Activated T-helper 17 cell treated with anti-CD3 and anti-CD28 coated beads, Interleukin-2, amount 50 U/mL, for 72 hours (primary cell): ENCODE measurements at regions not wholly inside any gene's neighbourhood (a gene's known extent, or its start where the extent isn't known, plus 50 kb on each side); places are given as distances from the start of the nearest gene placed in this dataset.

Source experiments
- ATAC-seq: fragments of 150-1000 bp; cut with Tn5 transposase; replicated peaks from 2 replicates; pipeline ENCODE4 v1.10.0; 2021; ENCODE audit warnings: mild to moderate bottlenecking, moderate library complexity
- H3K27ac Mint-ChIP-seq: one replicate; pipeline ENCODE4 v1.8.0; 2022; ENCODE audit warnings: mixed read lengths
- H3K27me3 Mint-ChIP-seq: one replicate; pipeline ENCODE4 v1.8.0; 2022; ENCODE audit warnings: mixed read lengths
- H3K36me3 Mint-ChIP-seq: one replicate; pipeline ENCODE4 v1.8.0; 2022; ENCODE audit warnings: low read depth, mild to moderate bottlenecking, mixed read lengths
- H3K4me1 Mint-ChIP-seq: one replicate; pipeline ENCODE4 v1.8.0; 2022; ENCODE audit warnings: mixed read lengths
- H3K4me3 Mint-ChIP-seq: one replicate; pipeline ENCODE4 v1.8.0; 2022; ENCODE audit warnings: mild to moderate bottlenecking, mixed read lengths
- H3K9me3 Mint-ChIP-seq: one replicate; pipeline ENCODE4 v1.8.0; 2022; ENCODE audit warnings: mixed read lengths

DNA sequence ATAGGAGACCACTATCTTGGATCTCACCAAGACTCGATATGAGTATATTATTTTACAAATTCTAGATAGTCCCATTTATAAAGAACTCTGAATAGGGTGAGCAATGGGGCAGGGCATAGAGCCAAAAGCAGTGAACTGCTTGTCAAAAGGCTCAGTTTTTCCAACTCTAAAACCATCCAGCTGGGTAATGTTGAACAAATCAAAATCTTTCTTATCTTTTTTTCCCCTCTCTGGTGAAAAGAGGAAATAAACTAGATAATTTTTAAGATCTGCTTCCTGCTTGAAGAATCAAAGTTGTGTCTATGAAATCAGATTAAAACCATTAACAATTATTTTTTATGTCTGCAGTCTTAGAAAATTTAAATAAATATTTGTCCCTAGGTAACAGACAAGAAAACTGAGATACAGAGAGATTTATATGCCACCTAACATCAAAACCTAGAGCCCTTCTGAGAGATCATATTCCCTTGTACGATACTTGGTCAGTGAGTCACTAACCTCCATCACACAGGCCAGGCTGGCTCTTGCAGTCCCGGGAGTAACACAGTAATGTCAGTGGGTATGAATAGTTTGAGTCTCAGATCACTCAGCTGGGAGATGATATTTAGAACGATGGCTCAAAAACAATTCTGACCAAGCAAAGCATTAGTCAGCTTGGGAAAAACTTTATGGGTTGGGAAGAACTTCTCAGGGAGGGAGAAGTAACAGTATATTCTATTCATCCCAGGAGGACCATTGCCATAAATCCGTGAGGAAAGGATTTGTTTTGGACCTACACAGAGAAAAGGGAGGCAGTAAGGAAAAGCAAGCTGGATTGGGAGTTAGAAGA lies 178.8 kb downstream of the REEP3 start:
- Mint-ChIP-seq H3K27ac (peak overlapping the region; percentile 60), H3K36me3 (no peaks in the 10 kb centered on the region)
- peak; percentile 100 for ATAC-seq

DNA sequence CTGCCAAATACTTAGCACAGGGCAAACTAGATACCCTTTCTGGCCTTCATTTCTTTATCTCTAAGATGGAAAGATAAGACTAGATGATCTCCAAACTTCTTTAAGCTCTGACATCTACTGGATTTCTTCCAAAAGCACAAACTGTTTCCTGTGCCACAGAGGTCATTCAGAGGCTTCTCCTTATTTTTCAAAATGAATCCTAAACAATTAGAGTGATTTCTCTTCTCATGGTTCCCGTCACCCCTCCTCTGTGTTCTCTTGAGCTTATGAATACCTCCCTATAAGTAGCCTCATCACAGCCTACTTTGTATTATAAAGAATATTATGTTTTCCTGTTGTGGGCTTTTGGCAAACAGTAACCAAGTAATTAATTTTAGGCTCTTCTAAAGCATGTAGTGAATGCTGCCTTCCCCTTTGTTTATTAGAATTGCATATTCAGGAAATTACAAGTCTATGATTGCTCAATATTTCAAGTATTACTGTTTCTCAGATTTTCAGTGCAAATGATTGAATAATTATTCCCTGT lies 179.5 kb downstream of the REEP3 start:
- ATAC-seq = peak; percentile 4
- Mint-ChIP-seq H3K4me1 (peaks cover 6% of the 10 kb centered on the region), H3K27ac (peak overlapping the region; percentile 60), H3K27me3 (no peaks in the 10 kb centered on the region), H3K36me3 (no peaks in the 10 kb centered on the region), H3K9me3 (no peaks in the 10 kb centered on the region), H3K4me3 (peak overlapping the region; percentile 23)

More for the DNA sequence above, 178.8 kb downstream of the REEP3 start:
- Mint-ChIP-seq H3K4me1 (peaks cover 6% of the 10 kb centered on the region), H3K4me3 (peak overlapping the region; percentile 23), H3K9me3 (no peaks in the 10 kb centered on the region), H3K27me3 (no peaks in the 10 kb centered on the region)

DNA sequence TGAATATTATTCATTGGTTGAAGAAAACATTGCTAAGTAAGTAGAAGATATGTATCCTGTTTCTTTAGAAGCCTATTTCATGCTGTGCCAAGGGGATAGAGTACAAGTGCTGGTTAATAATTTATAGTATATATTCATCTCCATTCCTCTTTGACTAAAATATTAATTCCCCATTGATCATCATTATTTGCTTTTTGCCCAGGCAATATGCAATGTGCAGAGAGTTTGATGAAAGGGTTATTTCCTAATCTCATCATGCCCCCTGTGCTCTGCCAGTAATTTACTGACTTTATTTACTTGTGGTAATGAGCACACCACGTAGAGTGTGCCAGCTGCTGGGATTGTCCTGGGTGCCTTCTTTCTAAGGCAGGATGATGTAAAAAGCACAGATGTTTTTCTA lies 180.9 kb downstream of the REEP3 start:
- Mint-ChIP-seq H3K36me3 (no peaks in the 10 kb centered on the region), H3K27ac (no peak overlapping the region), H3K27me3 (no peaks in the 10 kb centered on the region), H3K4me1 (peaks cover 8% of the 10 kb centered on the region), H3K9me3 (no peaks in the 10 kb centered on the region), H3K4me3 (no peak overlapping the region)
- no peak for ATAC-seq

GRCh38 chr10:63703113-63703670 lies 182.0 kb downstream of the REEP3 start:
- Mint-ChIP-seq H3K9me3 (no peaks in the 10 kb centered on the region), H3K27ac (peak overlapping the region; percentile 0), H3K36me3 (no peaks in the 10 kb centered on the region), H3K4me1 (peaks cover 15% of the 10 kb centered on the region), H3K4me3 (no peak overlapping the region), H3K27me3 (no peaks in the 10 kb centered on the region)
- ATAC-seq = no peak

DNA sequence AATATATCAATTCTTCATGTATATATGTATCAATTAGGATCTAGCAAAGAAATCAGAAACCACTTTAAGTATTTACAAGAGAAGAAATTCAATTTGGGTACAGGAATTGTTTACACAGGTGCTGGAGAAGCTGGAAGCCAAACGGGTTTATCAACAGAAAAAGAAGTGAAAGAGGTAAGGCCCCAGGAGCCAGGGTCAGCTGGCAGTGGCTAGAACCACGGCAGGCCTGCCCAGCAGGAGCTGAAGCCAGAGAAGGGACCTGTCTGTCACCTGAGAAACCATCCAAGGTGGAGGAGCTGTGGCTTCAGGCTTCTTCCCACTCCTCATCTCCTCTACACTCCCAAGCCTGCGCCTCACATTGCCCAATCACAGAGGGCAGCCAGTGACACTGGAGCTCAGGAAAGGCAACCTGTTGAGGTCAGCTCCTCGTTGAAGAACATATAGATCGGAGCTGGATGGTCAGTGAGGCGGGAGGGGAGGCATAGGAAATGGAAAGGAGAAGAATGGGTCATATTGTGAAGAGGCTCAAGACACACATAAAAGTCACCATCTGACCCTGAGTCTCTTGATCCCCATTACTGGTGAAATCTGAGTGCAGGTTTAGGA lies 182.6 kb downstream of the REEP3 start:
- Mint-ChIP-seq H3K36me3 (no peaks in the 10 kb centered on the region), H3K27ac (peak overlapping the region; percentile 0), H3K27me3 (no peaks in the 10 kb centered on the region), H3K4me1 (peaks cover 18% of the 10 kb centered on the region), H3K9me3 (no peaks in the 10 kb centered on the region), H3K4me3 (no peak overlapping the region)
- ATAC-seq = no peak

DNA sequence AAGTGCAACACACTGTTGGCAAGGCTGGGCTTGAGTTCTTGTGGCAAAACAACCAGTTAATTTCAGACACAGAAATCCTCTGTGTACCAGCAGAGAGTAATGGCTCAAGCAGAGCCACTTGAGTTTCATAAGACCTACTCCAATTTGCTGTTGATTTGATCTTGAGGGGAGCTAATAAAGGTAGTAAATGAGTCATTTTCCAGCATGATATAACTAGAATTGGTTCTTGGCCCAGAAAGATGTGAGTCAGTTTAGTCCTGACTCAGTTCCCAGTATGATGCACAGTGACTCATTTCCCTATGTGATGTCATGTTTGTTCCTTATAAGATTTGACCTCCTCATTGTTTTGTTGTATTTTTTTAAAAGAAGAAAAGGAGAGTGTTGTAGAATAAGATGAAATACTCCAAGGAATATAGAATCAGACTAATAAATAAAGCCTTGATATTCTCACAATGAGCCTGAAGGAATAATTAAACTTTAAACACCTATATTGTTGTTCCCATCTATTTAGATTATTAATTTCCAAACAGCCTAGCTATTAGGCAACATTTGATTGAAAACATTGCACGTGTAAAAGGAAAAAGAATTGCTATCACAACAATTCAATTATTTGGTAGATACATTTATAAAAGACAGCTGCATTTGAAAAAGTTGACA lies 186.2 kb downstream of the REEP3 start:
- Mint-ChIP-seq H3K36me3 (no peaks in the 10 kb centered on the region), H3K27me3 (no peaks in the 10 kb centered on the region), H3K4me1 (peaks cover 12% of the 10 kb centered on the region), H3K4me3 (peak overlapping the region; percentile 33), H3K27ac (peak overlapping the region; percentile 85), H3K9me3 (no peaks in the 10 kb centered on the region)
- ATAC-seq = peak; percentile 97

- Mint-ChIP-seq H3K9me3 (no peaks in the 10 kb centered on the region), H3K36me3 (no peaks in the 10 kb centered on the region), H3K4me3 (no peak overlapping the region), H3K4me1 (peaks cover 12% of the 10 kb centered on the region), H3K27ac (peak overlapping the region; percentile 85), H3K27me3 (no peaks in the 10 kb centered on the region)
- no peak for ATAC-seq
These were observed 187.2 kb downstream of the REEP3 start for GRCh38 chr10:63708421-63708820.

GRCh38 chr10:63710703-63711102 lies 189.5 kb downstream of the REEP3 start:
- no peak for ATAC-seq
- no peaks in the 10 kb centered on the region for H3K9me3 Mint-ChIP-seq
- H3K27me3 Mint-ChIP-seq = no peaks in the 10 kb centered on the region
- no peak overlapping the region for H3K4me3 Mint-ChIP-seq
- no peak overlapping the region for H3K27ac Mint-ChIP-seq
- H3K36me3 Mint-ChIP-seq = no peaks in the 10 kb centered on the region
- H3K4me1 Mint-ChIP-seq = peaks cover 12% of the 10 kb centered on the region

DNA sequence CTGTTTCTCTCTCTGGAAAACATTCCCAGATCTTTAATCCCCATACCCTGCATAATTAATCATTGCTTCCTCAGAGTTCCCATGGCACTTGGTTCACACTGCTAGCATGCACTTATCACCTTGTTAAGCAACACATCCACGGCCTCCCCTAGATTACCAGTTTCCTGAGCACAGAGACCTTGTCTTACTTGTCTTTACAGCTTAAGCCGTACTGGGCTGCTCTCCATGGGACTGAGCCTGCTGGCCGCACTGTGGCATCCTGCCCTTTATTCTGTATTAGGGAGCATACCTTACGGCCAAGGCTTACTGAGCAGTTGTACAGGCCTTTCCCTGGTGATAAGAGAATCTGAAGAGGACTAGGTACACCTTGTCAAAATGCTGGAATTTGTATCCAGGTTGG lies 190.2 kb downstream of the REEP3 start:
- Mint-ChIP-seq H3K27me3 (no peaks in the 10 kb centered on the region), H3K9me3 (no peaks in the 10 kb centered on the region), H3K4me1 (peaks cover 12% of the 10 kb centered on the region), H3K36me3 (no peaks in the 10 kb centered on the region), H3K27ac (no peak overlapping the region), H3K4me3 (no peak overlapping the region)
- ATAC-seq = no peak

DNA sequence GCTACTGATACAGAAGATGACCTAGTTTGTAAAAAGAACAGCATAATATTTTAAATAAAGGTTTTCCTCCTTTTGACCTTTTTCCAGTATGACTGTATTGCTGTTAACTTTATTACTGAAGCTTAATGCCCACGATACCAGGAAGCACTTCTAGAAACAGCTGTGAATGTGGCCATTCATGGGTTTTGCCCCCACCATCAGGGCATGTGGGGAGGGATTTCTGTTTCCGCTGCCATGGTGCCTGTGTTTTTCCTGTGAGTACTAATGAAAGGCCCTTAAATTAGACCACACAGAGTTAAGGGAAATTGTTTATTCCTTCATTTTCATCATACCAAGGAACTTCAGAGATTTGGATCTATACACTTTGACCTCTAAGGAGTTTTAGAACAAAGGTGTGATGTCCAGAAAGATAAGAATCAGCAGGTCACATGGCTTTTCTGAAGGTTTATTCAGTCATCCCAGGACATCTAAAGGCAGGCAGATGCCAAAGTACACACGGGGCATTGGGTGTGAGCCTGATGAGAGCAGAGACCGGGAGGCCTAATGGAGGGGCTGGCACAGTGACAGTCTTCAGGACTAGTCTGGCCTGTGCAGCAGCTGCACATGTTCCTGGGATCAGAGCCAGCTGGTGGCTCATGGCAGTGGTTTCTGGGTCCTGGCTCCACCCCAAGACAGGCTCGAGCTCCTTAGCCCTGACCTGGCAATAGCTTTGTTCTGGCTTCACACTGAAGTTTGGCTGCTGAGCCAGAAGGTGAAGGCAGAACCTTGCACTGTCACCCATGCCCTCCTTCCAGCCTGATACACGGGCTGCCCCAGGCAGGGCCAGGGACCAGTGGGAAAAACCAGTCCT lies 190.9 kb downstream of the REEP3 start:
- ATAC-seq = no peak
- peak overlapping the region; percentile 47 for H3K27ac Mint-ChIP-seq
- H3K4me3 Mint-ChIP-seq = no peak overlapping the region
- no peaks in the 10 kb centered on the region for H3K36me3 Mint-ChIP-seq
- no peaks in the 10 kb centered on the region for H3K9me3 Mint-ChIP-seq
- H3K4me1 Mint-ChIP-seq = peaks cover 10% of the 10 kb centered on the region
- H3K27me3 Mint-ChIP-seq = no peaks in the 10 kb centered on the region

- H3K27ac Mint-ChIP-seq = no peak overlapping the region
- peaks cover 4% of the 10 kb centered on the region for H3K4me1 Mint-ChIP-seq
- H3K27me3 Mint-ChIP-seq = no peaks in the 10 kb centered on the region
- H3K4me3 Mint-ChIP-seq = no peak overlapping the region
- ATAC-seq = no peak
- H3K9me3 Mint-ChIP-seq = no peaks in the 10 kb centered on the region
- no peaks in the 10 kb centered on the region for H3K36me3 Mint-ChIP-seq
These were observed 191.5 kb downstream of the REEP3 start for GRCh38 chr10:63712717-63713115.

DNA sequence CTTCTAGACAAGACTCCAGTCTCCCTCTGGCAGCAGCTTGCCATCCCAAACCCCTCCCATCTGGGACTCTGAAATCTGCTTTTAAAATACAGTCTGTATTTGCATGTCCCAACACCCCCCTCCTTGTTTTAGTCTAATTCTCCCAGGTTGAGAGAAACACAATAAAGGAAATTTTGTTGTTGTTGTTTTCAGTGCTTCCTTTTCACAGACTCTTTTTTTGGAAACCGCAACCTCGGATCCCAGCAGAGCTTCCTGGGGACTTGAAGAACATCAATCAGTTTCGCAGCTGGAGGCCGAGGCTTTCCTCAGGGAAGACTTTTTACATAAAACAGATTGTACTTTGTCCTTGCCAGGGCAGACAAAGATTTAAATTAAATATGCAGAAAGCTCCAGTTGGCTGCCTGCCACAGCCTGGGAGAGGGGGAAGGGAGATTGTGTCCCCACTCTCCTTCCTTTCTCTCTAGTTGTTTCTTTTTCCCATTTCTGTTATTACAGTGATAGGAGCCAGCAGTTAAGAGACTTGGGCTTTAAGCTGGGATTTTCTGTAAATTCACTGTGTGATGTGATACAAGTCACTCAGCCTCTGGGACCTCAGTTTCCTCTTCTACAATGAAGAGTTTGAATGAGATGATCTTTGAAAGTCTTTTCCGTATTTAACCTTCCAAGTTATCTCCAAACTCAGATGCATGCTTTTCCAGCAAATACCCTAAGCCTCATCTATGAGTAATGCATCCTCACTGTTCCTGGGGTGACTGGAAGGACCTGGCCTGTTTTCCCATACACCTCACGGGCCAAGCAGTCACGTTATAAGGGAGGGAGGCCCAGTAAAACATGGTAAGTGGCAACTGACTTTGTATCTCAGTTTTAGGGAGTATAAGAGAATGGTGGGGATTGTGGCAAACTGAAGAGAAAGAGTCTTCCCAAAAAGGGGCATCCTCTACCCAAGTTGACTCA lies 192.3 kb downstream of the REEP3 start:
- no peak for ATAC-seq
- Mint-ChIP-seq H3K27ac (no peak overlapping the region), H3K4me3 (no peak overlapping the region), H3K9me3 (no peaks in the 10 kb centered on the region), H3K4me1 (peaks cover 1% of the 10 kb centered on the region), H3K27me3 (no peaks in the 10 kb centered on the region), H3K36me3 (no peaks in the 10 kb centered on the region)

DNA sequence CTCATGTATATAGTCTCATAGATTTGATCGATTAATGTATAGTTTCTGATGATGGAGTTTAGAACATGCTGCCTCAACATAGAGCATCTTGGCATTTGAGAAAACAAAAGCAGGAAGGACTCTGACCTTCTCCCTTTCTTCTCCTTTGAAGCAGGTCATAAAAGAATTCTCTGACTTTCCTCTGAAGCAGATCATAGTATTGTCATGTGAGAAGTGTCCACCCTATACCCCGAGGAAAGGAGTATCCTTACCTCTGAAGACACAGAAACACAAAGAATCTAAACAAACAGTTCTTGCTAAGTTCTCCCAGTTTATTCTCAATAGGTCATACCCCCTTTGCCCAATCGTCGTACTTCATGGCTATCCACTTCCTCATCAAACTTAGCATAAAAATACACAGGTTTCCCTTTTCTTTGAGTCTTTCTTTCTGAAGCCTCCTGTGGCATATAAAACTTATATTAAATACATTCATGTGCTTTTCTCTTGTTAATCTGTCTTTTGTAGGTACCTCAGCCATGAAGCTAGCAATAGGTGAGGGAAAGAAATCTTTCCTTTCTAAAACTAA lies 194.9 kb downstream of the REEP3 start:
- H3K4me1 Mint-ChIP-seq = no peaks in the 10 kb centered on the region
- no peaks in the 10 kb centered on the region for H3K27me3 Mint-ChIP-seq

More for the DNA sequence above, 194.9 kb downstream of the REEP3 start:
- Mint-ChIP-seq H3K4me3 (no peak overlapping the region), H3K9me3 (no peaks in the 10 kb centered on the region), H3K27ac (no peak overlapping the region), H3K36me3 (no peaks in the 10 kb centered on the region)
- ATAC-seq = no peak
